Bronchial epithelial cell (primary cell): ENCODE measurements at regions not wholly inside any gene's neighbourhood (a gene's known extent, or its start where the extent isn't known, plus 50 kb on each side); places are given as distances from the start of the nearest gene placed in this dataset.

Experiments
- DNase-seq: peaks from one replicate; pipeline ENCODE4 v3.0.0-alpha.2; 2010; ENCODE audit warnings: low read depth
- FAIRE-seq: peaks from 2 replicates; lab custom pipeline; 2011; peaks lifted over from hg19 to GRCh38; lab: Jason Lieb, UNC
- H3K27me3 ChIP-seq: 2 replicates; pipeline ENCODE4 v1.5.1; 2011; ENCODE audit warnings: low read length; ENCODE audit not compliant: control insufficient read depth, insufficient read depth
- H3K36me3 ChIP-seq: 2 replicates; pipeline ENCODE4 v1.5.1; 2011; ENCODE audit warnings: low read length; ENCODE audit not compliant: control insufficient read depth, insufficient read depth
- H3K4me3 ChIP-seq: 2 replicates; pipeline ENCODE4 v1.5.1; 2011; ENCODE audit warnings: mild to moderate bottlenecking, low read depth, low read length, control low read depth
- CTCF ChIP-seq: IDR thresholded peaks from 2 replicates; pipeline ENCODE4 v1.5.1; 2011; ENCODE audit warnings: mild to moderate bottlenecking, moderate library complexity, low read length, control low read depth, inconsistent platforms; ENCODE audit not compliant: insufficient read depth, severe bottlenecking

DNA sequence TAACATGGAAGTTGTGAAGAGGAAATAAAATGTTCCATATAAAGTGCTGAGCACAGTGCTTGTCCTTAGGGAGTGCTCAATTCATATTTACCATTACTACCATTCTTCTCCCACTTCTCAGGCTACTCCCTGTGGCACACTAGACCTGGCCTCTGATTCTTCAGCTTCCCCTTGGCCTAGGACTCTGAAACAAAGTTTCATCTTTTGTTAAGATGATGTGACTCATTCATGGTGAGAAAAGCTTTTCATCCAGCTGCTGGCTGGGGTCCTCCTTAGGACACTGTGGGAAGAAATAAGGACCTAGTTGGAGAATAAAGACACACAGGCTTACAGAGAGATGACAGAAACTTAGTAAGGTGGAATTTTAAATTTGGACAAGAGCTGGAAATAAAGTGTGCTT is 314.8 kb downstream of the CDC5L start:
- no peaks in the 10 kb centered on the region for H3K27me3 ChIP-seq
- H3K36me3 ChIP-seq, result no peaks in the 10 kb centered on the region
- no peak for FAIRE-seq
- DNase-seq, result peak; percentile 10
- no peak overlapping the region for H3K4me3 ChIP-seq
- no peak for TF ChIP-seq CTCF

- Histone ChIP-seq H3K4me3 (no peak overlapping the region), H3K36me3 (no peaks in the 10 kb centered on the region), H3K27me3 (no peaks in the 10 kb centered on the region)
- TF ChIP-seq CTCF, result no peak
- no peak for FAIRE-seq
- DNase-seq, result no peak
These were observed 317.0 kb downstream of the CDC5L start for GRCh38 chr6:44704240-44705150.

- no peak for FAIRE-seq
- DNase-seq, result no peak
- Histone ChIP-seq H3K36me3 (no peaks in the 10 kb centered on the region), H3K27me3 (no peaks in the 10 kb centered on the region), H3K4me3 (no peak overlapping the region)
- no peak for TF ChIP-seq CTCF
These were observed 318.1 kb downstream of the CDC5L start for GRCh38 chr6:44705596-44705995.

- no peak for FAIRE-seq
- Histone ChIP-seq H3K27me3 (no peaks in the 10 kb centered on the region), H3K36me3 (no peaks in the 10 kb centered on the region), H3K4me3 (no peak overlapping the region)
- no peak for DNase-seq
- TF ChIP-seq CTCF, result no peak
These were observed 318.5 kb downstream of the CDC5L start for GRCh38 chr6:44706011-44706410.

GRCh38 chr6:44708208-44708607 is 320.7 kb downstream of the CDC5L start:
- TF ChIP-seq CTCF, result no peak
- Histone ChIP-seq H3K4me3 (no peak overlapping the region), H3K27me3 (no peaks in the 10 kb centered on the region), H3K36me3 (no peaks in the 10 kb centered on the region)
- no peak for FAIRE-seq
- DNase-seq, result no peak
